ENCODE measurements at regions not wholly inside any gene's neighbourhood (a gene's known extent, or its start where the extent isn't known, plus 50 kb on each side); places are given as distances from the start of the nearest gene placed in this dataset.
A peak's percentile ranks its signal among the peaks of the same experiment; 100 is the strongest.
"Not testable (repeated sequence)": the region's sequence is repeated elsewhere in the genome, so short reads cannot be mapped to it uniquely, and the experiment has no call there.

DNA sequence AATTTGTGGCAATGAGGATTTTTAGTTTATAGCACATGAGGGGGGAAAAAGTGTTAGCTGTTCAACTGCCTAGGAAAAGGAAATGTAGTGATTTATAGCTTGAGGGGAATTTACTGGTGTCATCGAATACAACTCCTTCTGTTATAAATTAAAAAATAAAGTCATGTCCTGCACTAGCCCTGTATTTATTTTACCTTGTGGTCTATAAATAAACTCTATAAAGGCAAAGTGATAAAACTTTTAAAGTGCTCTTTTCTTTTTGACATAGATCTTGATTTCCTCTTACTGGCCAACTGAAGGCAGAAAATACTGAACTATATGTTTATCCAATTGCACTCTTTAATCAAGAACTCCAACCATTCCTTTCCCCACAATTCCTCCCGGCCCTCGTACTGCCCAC lies 672.1 kb upstream of the SLIT2 start:
- DNase-seq, result no peak

DNA sequence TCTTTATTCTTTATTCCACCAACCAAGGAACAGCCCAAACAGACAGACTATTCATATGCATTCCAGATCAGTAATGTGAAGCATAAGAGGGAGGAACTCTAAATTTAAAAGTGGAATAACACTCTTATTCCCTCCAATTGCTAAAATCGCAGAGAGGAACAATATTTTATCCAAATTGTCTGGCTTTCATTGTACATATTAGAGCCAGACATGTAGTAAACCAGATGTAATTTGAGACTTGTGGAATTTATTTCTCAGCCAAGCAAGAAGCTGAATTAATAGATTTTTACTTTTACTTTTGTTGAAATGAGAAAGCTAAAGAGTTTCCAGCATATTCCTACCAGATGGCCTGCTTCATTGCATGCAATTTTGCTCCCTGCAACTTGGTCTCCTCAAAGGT lies 674.6 kb upstream of the SLIT2 start:
- no peak for DNase-seq

DNA sequence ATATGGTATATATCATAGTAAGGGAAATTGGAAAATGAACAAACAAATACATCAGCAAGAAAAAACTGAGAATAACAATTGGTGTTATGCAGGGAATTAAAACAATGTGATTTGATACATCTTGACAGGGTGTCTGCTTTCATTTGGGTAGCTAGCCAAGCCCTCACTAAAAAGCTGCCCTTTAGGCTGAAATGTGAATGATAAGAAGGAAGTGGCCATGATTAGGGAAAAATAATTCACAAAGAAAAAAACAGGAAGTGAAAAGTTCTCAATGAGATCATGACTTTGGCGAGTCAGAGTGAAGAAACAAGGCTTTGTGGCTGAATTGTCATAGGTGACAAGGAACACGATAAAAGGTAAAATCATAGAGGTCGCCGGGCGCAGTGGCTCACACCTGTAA lies 675.8 kb upstream of the SLIT2 start:
- DNase-seq, result no peak

GRCh38 chr4:19566041-19566440 lies 685.7 kb upstream of the SLIT2 start:
- DNase-seq, result no peak

DNA sequence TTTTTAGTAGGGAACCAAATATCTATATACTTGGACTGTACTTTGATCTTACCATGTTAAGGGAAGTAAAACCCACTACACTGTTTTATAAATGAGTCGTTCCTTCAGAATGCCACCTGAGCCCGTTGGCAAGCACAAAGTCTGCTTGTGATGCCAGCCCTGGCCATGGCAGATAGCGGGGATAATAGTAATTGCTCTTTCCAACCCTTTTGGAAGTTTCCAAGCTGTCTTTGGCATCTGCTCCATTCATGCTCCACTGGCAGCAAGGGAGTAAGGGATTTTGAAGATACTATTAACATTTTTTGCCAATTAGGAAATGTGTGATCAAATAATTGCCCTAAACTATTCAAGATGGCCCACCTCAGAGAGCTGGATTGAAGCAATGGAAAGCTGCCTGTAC lies 689.2 kb upstream of the SLIT2 start:
- DNase-seq, result peak; percentile 30

- DNase-seq, result peak; percentile 36
Observed at GRCh38 chr4:19557161-19557560, 694.5 kb upstream of the SLIT2 start.

- not testable (repeated sequence) for DNase-seq
Observed at GRCh38 chr4:19556276-19556675, 695.4 kb upstream of the SLIT2 start.

GRCh38 chr4:19547463-19547862 lies 704.2 kb upstream of the SLIT2 start:
- DNase-seq, result no peak

- DNase-seq, result no peak
Observed at GRCh38 chr4:19544446-19545125, 707.1 kb upstream of the SLIT2 start.

DNA sequence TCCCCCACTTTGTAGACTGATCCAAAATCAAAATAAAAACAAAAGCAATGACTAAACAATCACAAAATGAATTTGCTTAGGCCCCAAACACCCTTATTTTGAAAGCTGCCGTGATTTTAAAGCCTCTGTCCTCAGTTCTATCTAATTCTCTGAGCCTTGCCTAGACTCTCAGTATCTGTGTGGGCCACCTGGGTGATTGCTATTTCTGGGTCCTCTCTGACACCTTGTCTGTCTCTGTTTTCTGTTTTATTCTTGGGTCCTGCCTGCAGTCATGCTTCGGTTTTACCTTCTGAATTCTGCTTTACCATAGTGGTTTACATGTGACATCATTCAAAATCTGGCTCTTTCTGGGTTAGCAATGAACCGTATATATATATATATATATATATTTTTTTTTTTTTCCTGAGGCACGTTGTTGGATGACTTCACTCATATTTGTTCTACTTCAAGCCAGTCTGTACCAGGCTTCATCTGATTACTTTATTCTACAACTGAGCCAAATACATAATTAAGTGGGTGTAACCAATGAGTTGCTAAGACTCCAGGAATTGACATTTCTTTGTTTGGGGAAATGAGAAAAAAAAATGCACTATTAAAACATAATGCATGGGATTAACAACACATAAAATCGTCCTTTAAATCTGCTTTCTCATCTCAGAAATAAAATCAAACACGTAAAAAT lies 710.7 kb upstream of the SLIT2 start:
- no peak for DNase-seq

GRCh38 chr4:19539201-19539600 lies 712.5 kb upstream of the SLIT2 start:
- no peak for DNase-seq

DNA sequence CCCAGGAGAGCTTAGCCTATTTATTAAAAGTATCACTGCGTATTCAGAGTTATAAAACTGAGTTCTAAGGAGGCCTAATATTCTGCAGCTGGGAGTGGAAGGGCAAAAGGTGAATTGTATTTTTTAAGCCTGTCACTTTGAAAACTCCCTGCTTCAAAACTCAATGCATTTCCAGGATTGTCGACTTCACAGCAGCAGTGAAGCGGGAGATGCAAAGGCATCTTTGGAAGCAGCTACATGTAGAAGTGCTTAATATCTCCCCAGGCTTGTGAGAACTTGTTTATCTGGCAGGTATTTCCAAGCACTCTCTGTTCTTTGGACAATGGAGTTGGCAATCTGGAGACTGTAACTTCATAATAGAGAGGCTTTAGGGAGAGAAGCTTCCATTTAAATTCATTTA lies 717.5 kb upstream of the SLIT2 start:
- no peak for DNase-seq

GRCh38 chr4:19531906-19532848 lies 719.5 kb upstream of the SLIT2 start:
- no peak for DNase-seq

DNA sequence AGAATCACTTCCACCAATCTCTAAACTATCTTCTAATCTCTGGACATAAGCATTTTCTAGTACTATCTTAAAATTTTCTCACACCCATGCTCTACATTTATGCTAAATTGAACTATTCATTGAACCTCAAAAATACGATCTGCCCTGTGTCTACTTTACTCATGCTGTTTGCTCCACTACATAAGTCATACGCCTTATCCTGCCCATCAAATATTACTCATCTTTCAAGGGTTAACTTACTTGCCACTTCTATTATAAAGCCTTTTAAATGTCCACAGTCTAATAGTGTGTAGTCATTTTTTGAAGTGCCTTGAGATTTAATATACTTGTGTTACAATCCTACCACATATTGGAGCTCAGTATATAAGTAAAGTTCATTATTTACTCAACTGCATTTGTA lies 727.7 kb upstream of the SLIT2 start:
- DNase-seq, result no peak

- DNase-seq, result no peak
Observed at GRCh38 chr4:19522966-19523365, 728.7 kb upstream of the SLIT2 start.

DNA sequence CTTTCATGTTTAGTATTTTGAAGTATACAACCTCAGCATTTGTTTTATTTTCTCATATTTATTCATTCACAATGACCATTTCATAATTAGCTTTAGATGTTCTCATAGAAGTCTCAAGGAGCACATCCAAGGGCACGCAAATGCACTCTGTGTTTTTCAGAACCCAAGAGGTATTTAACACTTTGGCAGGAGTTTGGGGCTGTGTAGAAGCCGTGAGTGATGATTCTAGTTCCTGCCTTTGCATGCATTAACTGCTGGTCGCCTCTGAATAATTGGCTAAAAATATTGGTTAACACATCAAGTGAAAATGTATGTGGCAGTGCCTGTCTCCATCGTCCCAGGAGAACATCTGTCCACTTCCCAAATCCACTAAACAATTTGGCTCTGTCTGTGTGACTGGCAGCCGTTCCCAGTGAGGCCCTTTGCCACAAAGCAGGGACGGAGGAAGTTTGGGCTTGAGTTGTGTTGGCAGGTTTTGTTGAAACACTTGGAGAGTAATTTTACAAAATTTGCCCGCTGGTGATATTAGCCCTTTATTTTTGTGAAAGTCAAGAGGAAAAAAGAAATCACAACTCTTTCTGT lies 730.7 kb upstream of the SLIT2 start:
- no peak for DNase-seq

DNA sequence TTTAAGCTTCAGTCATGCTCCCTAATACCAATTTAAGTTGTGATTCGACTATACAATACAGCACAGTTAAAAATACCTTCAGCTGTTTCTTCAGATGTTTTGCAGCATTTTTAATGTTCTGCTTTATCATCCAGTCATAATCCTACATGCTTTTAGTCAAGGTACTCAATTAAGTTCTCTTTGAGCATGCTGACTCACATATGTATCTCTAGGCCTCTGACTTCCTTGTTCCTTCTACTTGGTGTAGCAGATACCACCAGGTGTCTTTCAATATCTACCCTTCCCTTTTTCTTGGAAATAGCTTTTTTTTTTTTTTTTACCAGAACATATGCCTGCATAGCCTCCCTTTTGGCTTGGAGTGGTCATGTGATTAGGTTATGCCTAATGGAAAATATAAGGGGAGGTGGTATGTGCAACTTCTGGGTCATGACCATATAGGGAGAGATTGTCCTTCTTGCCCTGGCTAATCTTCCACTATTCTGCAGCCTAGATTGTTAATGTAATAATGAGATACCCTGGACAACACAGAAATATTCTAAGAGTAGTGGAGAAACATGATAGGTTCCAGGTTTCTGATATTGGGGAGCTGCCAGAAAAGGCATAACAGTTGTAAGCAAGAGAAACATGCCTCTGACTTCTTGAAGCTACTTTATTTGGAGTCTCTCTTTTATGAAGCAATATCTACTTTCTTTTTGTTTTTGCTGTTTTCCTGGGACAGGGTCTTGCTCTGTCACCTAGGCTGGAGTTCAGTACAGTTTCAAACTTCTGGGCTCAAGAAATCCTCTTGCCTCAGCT lies 737.2 kb upstream of the SLIT2 start:
- no peak for DNase-seq

- no peak for DNase-seq
Observed at GRCh38 chr4:19512086-19512485, 739.6 kb upstream of the SLIT2 start.

- no peak for DNase-seq
Observed at GRCh38 chr4:19510993-19511392, 740.7 kb upstream of the SLIT2 start.

GRCh38 chr4:19508442-19508841 lies 743.3 kb upstream of the SLIT2 start:
- DNase-seq, result no peak

- no peak for DNase-seq
Observed at GRCh38 chr4:19497705-19498104, 754.0 kb upstream of the SLIT2 start.

GRCh38 chr4:19496756-19497155 lies 754.9 kb upstream of the SLIT2 start:
- no peak for DNase-seq

- no peak for DNase-seq
Observed at GRCh38 chr4:19494961-19495360, 756.7 kb upstream of the SLIT2 start.

Measured in NCI-H2171 (cell line).